Coronary artery (tissue), 2 donors: ENCODE measurements at regions not wholly inside any gene's neighbourhood (a gene's known extent, or its start where the extent isn't known, plus 50 kb on each side); places are given as distances from the start of the nearest gene placed in this dataset.
A peak's percentile ranks its signal among the peaks of the same experiment; 100 is the strongest.

Experiments
- DNase-seq: peaks from one replicate; pipeline ENCODE4 v3.0.0-alpha.2; 2017; ENCODE audit warnings: low spot score
- H3K27ac ChIP-seq, 2 donors: fragments of 200-600 bp; sonication (generic); one replicate each; pipeline ENCODE4 v1.5.1; 2016 to 2019
- H3K4me3 ChIP-seq: fragments of 200-600 bp; sonication (generic); 2 replicates; pipeline ENCODE4 v1.5.1; 2016; ENCODE audit warnings: mild to moderate bottlenecking, moderate library complexity
- TF ChIP-seq, protein P1 (sequence below): fragments of 200-600 bp; sonication (generic); IDR thresholded peaks from one replicate; pipeline ENCODE4 v1.5.1; 2019; ENCODE audit warnings: antibody characterized with exemption

DNA sequence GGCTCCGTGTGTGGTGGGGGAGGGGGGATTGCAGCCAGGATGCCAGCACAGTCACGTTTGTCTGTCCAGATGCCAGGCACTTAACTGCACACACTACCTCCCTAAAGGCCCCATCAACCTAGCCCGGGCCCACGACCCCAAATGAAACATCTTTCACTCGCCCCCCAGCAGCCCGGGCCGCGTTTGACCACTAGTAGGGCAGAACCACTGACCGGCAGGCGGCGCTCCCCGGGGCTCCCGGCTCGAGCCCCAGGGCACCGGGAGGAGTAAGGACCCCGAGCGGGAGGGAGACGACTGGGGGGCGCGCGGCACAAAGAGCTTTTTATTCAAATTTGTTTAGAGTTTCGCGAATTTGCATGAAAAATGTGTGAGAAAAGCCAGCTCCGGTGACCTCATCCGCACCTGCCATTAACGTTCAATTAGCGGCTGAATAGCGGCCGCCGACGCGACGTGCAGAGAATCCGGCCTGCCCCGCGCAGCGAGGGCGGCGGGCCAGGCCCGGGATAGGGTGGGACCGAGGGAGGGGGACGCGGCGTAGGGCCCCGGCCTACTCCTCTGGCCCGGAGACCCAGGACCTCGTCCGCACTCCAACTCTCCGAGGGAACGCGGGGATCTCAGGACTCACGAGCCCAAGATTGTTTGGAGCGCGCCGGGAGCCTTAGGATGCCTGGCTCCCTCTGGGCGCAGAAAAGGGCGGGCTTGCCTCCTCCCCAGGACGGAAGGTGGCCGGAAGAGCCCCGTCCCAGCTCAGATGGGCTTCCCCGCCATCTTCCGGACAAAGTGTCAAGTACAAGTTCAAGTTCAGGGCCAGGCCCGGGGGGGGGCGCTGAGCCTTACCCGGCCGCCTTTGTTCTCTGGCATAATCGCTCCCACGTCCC lies 64.9 kb upstream of the POLG start:
- Histone ChIP-seq H3K4me3 (peak overlapping the region; percentile 68), H3K27ac (no peak overlapping the region)
- DNase-seq: no peak
- TF ChIP-seq, protein P1, sequence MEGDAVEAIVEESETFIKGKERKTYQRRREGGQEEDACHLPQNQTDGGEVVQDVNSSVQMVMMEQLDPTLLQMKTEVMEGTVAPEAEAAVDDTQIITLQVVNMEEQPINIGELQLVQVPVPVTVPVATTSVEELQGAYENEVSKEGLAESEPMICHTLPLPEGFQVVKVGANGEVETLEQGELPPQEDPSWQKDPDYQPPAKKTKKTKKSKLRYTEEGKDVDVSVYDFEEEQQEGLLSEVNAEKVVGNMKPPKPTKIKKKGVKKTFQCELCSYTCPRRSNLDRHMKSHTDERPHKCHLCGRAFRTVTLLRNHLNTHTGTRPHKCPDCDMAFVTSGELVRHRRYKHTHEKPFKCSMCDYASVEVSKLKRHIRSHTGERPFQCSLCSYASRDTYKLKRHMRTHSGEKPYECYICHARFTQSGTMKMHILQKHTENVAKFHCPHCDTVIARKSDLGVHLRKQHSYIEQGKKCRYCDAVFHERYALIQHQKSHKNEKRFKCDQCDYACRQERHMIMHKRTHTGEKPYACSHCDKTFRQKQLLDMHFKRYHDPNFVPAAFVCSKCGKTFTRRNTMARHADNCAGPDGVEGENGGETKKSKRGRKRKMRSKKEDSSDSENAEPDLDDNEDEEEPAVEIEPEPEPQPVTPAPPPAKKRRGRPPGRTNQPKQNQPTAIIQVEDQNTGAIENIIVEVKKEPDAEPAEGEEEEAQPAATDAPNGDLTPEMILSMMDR: no peak

DNA sequence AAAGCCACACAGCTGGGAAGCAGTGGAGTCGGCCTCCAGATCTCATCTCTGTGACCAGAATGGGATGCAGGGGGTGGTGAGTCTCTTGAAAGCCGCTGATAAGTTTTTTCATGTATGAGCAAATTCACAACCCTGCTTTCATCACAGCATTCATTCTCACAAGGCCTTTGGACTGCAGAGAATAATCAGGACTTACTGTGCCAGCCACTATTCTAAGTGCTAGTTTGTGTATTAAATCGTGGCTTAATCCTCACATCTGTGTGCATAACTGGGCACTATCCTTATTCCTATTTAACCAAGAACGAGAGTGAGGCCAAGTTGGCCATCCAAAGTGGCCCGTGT lies 64.2 kb upstream of the POLG start:
- H3K4me3 ChIP-seq: no peak overlapping the region
- DNase-seq: no peak
- TF ChIP-seq, protein P1: no peak
- H3K27ac ChIP-seq: no peak overlapping the region

- H3K4me3 ChIP-seq: no peak overlapping the region
- no peak for DNase-seq
- no peak overlapping the region for H3K27ac ChIP-seq
- TF ChIP-seq, protein P1: no peak
Measured at GRCh38 chr15:89397653-89398023, 63.0 kb upstream of the POLG start.

- Histone ChIP-seq H3K27ac (no peak overlapping the region), H3K4me3 (no peak overlapping the region)
- TF ChIP-seq, protein P1: no peak
- DNase-seq: no peak
Measured at GRCh38 chr15:89396723-89397652, 62.4 kb upstream of the POLG start.

GRCh38 chr15:89395996-89396395 lies 61.4 kb upstream of the POLG start:
- no peak for DNase-seq
- TF ChIP-seq, protein P1: no peak
- no peak overlapping the region for H3K4me3 ChIP-seq
- H3K27ac ChIP-seq: no peak overlapping the region

GRCh38 chr15:89395461-89395871 lies 60.8 kb upstream of the POLG start:
- TF ChIP-seq, protein P1: no peak
- DNase-seq: no peak
- Histone ChIP-seq H3K27ac (no peak overlapping the region), H3K4me3 (no peak overlapping the region)
